ENCODE measurements at regions not wholly inside any gene's neighbourhood (a gene's known extent, or its start where the extent isn't known, plus 50 kb on each side); places are given as distances from the start of the nearest gene placed in this dataset.

DNA sequence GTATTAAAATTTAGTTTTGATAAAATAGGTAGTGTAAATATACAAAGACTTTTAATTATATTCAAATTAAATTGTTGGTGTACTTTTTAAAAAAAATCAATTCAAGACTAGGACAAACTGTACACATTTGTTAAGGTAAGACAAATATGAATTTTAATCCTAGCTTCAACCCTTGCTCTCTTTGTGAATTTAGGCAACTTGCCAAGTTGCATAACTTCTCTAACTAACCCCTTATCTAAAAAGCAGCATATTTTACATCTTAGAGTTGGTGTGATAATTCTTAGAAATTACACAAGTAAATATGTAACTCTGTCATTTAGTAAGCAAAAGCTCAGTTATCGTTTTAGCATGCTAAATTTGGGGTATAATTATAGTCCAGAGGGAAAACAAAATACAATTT, 78.1 kb upstream of the FSTL5 start (continued):
- no peak for TF ChIP-seq ZNF462 (CRISPR knock-in tag; IDR thresholded peaks at IDR 0.05)
- TF ChIP-seq STAT1 (IDR thresholded peaks at IDR 0.05; ENCODE audit: unreplicated experiment), result no peak
- TF ChIP-seq NANOG (IDR thresholded peaks at IDR 0.05; ENCODE audit: borderline replicate concordance), result no peak
- no peak for TF ChIP-seq POLR2AphosphoS5 (IDR thresholded peaks at IDR 0.05; ENCODE audit: low read depth)
- TF ChIP-seq, protein P1, sequence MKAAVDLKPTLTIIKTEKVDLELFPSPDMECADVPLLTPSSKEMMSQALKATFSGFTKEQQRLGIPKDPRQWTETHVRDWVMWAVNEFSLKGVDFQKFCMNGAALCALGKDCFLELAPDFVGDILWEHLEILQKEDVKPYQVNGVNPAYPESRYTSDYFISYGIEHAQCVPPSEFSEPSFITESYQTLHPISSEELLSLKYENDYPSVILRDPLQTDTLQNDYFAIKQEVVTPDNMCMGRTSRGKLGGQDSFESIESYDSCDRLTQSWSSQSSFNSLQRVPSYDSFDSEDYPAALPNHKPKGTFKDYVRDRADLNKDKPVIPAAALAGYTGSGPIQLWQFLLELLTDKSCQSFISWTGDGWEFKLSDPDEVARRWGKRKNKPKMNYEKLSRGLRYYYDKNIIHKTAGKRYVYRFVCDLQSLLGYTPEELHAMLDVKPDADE (IDR thresholded peaks at IDR 0.05), result no peak
- TF ChIP-seq, protein P2, sequence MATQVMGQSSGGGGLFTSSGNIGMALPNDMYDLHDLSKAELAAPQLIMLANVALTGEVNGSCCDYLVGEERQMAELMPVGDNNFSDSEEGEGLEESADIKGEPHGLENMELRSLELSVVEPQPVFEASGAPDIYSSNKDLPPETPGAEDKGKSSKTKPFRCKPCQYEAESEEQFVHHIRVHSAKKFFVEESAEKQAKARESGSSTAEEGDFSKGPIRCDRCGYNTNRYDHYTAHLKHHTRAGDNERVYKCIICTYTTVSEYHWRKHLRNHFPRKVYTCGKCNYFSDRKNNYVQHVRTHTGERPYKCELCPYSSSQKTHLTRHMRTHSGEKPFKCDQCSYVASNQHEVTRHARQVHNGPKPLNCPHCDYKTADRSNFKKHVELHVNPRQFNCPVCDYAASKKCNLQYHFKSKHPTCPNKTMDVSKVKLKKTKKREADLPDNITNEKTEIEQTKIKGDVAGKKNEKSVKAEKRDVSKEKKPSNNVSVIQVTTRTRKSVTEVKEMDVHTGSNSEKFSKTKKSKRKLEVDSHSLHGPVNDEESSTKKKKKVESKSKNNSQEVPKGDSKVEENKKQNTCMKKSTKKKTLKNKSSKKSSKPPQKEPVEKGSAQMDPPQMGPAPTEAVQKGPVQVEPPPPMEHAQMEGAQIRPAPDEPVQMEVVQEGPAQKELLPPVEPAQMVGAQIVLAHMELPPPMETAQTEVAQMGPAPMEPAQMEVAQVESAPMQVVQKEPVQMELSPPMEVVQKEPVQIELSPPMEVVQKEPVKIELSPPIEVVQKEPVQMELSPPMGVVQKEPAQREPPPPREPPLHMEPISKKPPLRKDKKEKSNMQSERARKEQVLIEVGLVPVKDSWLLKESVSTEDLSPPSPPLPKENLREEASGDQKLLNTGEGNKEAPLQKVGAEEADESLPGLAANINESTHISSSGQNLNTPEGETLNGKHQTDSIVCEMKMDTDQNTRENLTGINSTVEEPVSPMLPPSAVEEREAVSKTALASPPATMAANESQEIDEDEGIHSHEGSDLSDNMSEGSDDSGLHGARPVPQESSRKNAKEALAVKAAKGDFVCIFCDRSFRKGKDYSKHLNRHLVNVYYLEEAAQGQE (IDR thresholded peaks at IDR 0.05; ENCODE audit: unreplicated experiment), result no peak
- no peak for TF ChIP-seq CREB1 (CRISPR knock-in tag; IDR thresholded peaks at IDR 0.05; ENCODE audit: low read depth)
- TF ChIP-seq EZH2phosphoT487 (IDR thresholded peaks at IDR 0.05; ENCODE audit: unreplicated experiment), result no peak
